ENCODE measurements at regions not wholly inside any gene's neighbourhood (a gene's known extent, or its start where the extent isn't known, plus 50 kb on each side); places are given as distances from the start of the nearest gene placed in this dataset.

DNA sequence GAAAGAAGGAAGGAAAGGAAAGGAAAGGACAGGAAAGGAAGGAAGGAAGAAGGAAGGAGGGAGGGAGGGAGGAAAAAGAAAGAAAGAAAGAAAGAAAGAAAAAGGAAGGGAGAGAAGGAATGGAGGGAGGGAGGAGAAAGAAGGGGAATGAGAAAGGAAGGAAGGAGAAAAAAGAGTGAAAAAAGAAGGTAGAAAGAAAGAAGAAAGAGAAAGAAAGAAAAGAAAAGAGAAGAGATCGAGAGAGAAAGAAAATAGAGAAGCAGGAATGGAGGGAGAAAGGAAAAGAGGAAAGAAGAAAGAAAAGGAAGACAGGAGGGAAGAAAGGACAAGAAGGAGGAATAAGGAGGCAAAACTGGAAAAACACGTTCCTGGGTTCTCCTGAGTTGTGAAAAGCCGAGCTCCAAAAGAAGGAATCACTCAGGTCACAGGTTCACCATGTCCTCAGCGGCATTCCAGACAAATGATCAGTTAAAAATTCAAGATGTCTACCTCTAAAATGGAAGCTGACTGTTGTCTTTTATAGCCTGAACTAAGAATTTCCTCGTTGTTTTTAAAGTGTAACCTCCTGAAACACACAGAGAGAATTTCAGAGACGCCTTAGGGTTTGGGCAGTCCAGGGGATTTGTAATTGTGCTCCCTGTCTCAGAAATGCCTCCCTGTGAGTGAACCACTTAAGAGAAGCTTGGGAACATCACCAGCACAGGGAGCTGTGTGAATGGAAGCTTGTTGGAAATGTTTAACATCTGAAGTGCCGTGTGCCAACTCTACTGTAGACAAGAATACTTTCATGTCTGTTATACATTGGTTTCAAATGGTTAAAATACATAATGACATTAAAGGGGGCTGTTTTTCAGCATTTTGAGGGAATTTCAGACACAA lies 80.7 kb downstream of the INHBA start:
- TF ChIP-seq, protein P1, sequence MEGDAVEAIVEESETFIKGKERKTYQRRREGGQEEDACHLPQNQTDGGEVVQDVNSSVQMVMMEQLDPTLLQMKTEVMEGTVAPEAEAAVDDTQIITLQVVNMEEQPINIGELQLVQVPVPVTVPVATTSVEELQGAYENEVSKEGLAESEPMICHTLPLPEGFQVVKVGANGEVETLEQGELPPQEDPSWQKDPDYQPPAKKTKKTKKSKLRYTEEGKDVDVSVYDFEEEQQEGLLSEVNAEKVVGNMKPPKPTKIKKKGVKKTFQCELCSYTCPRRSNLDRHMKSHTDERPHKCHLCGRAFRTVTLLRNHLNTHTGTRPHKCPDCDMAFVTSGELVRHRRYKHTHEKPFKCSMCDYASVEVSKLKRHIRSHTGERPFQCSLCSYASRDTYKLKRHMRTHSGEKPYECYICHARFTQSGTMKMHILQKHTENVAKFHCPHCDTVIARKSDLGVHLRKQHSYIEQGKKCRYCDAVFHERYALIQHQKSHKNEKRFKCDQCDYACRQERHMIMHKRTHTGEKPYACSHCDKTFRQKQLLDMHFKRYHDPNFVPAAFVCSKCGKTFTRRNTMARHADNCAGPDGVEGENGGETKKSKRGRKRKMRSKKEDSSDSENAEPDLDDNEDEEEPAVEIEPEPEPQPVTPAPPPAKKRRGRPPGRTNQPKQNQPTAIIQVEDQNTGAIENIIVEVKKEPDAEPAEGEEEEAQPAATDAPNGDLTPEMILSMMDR (IDR thresholded peaks at IDR 0.05; ENCODE audit: insufficient read depth, low read length, poor library complexity, severe bottlenecking) = no peak
- no peak for TF ChIP-seq EZH2phosphoT487 (conservative IDR thresholded peaks at IDR 0.05; ENCODE audit: low read length)

All from SU-DHL-6 (cell line).